Fibroblast of skin of right quadriceps (primary cell): ENCODE measurements at regions not wholly inside any gene's neighbourhood (a gene's known extent, or its start where the extent isn't known, plus 50 kb on each side); places are given as distances from the start of the nearest gene placed in this dataset.
"Not testable (repeated sequence)": the region's sequence is repeated elsewhere in the genome, so short reads cannot be mapped to it uniquely, and the experiment has no call there.

Experiments
- DNase-seq: peaks from one replicate; pipeline ENCODE4 v3.0.0-alpha.2; 2013

GRCh38 chr15:30842798-30843472, 60.8 kb upstream of the FAN1 start:
- not testable (repeated sequence) for DNase-seq

GRCh38 chr15:30845536-30845935, 58.2 kb upstream of the FAN1 start:
- not testable (repeated sequence) for DNase-seq
